H1 (cell line): ENCODE measurements at regions not wholly inside any gene's neighbourhood (a gene's known extent, or its start where the extent isn't known, plus 50 kb on each side); places are given as distances from the start of the nearest gene placed in this dataset.

Experiments used
- CTCF ChIA-PET: fragments of 300-600 bp; sonication (Branson Sonifier 250); formaldehyde crosslinking; loops from one replicate; lab custom pipeline; 2021; ENCODE audit not compliant: partially characterized antibody; lab: Charles Lee
- POLR2A ChIA-PET: fragments of 300-600 bp; sonication (Branson Sonifier 250); formaldehyde crosslinking; loops from one replicate; lab custom pipeline; 2021; ENCODE audit warnings: inconsistent platforms; ENCODE audit not compliant: partially characterized antibody; lab: Charles Lee
- DNase-seq, 2 experiments: peaks; one replicate each; pipeline versions ENCODE4 v3.0.0 to v3.0.0-alpha.2; 2010 to 2022; ENCODE audit warnings: low spot score in 2 of 2, low read depth in 1 of 2, mixed read lengths in 1 of 2
- FAIRE-seq: peaks from 2 replicates; lab custom pipeline; 2011; peaks lifted over from hg19 to GRCh38; lab: Jason Lieb, UNC
- H2AFZ ChIP-seq: 2 replicates; pipeline ENCODE4 v1.8.1; 2012; ENCODE audit warnings: low read length, inconsistent platforms
- H2AK5ac ChIP-seq: 2 replicates; pipeline ENCODE4 v1.6.1; 2013; ENCODE audit warnings: low read depth, low read length
- H2BK120ac ChIP-seq: replicated peaks from 2 replicates; pipeline ENCODE3; 2013; ENCODE audit warnings: low read depth, low read length, inconsistent platforms
- H2BK12ac ChIP-seq: 2 replicates; pipeline ENCODE4 v1.6.1; 2013; ENCODE audit warnings: low read depth, low read length
- H2BK15ac ChIP-seq: 2 replicates; pipeline ENCODE4 v1.6.1; 2013; ENCODE audit warnings: low read length
- H2BK20ac ChIP-seq: 2 replicates; pipeline ENCODE4 v1.6.1; 2013; ENCODE audit warnings: low read length
- H2BK5ac ChIP-seq: 2 replicates; pipeline ENCODE4 v1.6.1; 2013; ENCODE audit warnings: low read depth, low read length
- H3K14ac ChIP-seq: 2 replicates; pipeline ENCODE4 v1.6.1; 2013; ENCODE audit warnings: inconsistent platforms; ENCODE audit not compliant: insufficient read length
- H3K18ac ChIP-seq: 2 replicates; pipeline ENCODE4 v1.6.1; 2013; ENCODE audit warnings: low read length; ENCODE audit errors: extremely low read depth
- H3K23ac ChIP-seq: 2 replicates; pipeline ENCODE4 v1.6.1; 2013; ENCODE audit warnings: inconsistent platforms; ENCODE audit not compliant: insufficient read length
- H3K23me2 ChIP-seq: 2 replicates; pipeline ENCODE4 v1.6.1; 2013; ENCODE audit warnings: low read depth, low read length
- H3K27ac ChIP-seq: 2 replicates; pipeline ENCODE4 v1.6.1; 2011; ENCODE audit warnings: low read depth, low read length, inconsistent platforms
- H3K27me3 ChIP-seq, 4 experiments: replicated peaks in 1 of 4; 1 replicate in 1 of 4; 2 replicates in 3 of 4; pipeline versions ENCODE4 v1.6.1 to v1.8.1; 2011 to 2013; ENCODE audit warnings: low read length in 3 of 4, mild to moderate bottlenecking in 3 of 4, inconsistent platforms in 2 of 4, mixed read lengths in 2 of 4, moderate library complexity in 1 of 4; ENCODE audit not compliant: control insufficient read depth in 3 of 4, insufficient read depth in 3 of 4; ENCODE audit errors: extremely low read depth in 1 of 4
- H3K36me3 ChIP-seq, 4 experiments: 2 replicates each; pipeline versions ENCODE4 v1.6.1 to v1.8.1; 2011 to 2013; ENCODE audit warnings: mild to moderate bottlenecking in 4 of 4, low read length in 3 of 4, moderate library complexity in 2 of 4, control low read depth in 1 of 4, inconsistent platforms in 1 of 4; ENCODE audit not compliant: insufficient read depth in 4 of 4, control insufficient read depth in 2 of 4
- H3K4ac ChIP-seq: replicated peaks from 2 replicates; pipeline ENCODE3; 2013; ENCODE audit warnings: low read length, low read depth, mixed read lengths, inconsistent platforms; ENCODE audit not compliant: insufficient read length
- H3K4me1 ChIP-seq, 4 experiments: replicated peaks in 1 of 4; 1 replicate in 1 of 4; 2 replicates in 3 of 4; pipeline versions ENCODE4 v1.6.1 to v1.8.1; 2011 to 2013; ENCODE audit warnings: low read length in 3 of 4, inconsistent platforms in 2 of 4, mixed read lengths in 1 of 4; ENCODE audit not compliant: insufficient read depth in 4 of 4, control insufficient read depth in 3 of 4
- H3K4me2 ChIP-seq, 2 experiments: 2 replicates each; pipeline versions ENCODE4 v1.6.1 to v1.8.1; 2011 to 2013; ENCODE audit warnings: low read depth in 2 of 2, low read length in 2 of 2, control low read depth in 1 of 2, inconsistent platforms in 1 of 2, mild to moderate bottlenecking in 1 of 2; ENCODE audit not compliant: insufficient read depth in 1 of 2
- H3K4me3 ChIP-seq, 4 experiments: fragments of 200-600, 300-600 bp in 1 of 4; sonication (generic), shearing (Covaris generic), sonication (Bioruptor Twin) in 1 of 4; 2 replicates each; pipeline versions ENCODE4 v1.5.1 to v1.8.1; 2011 to 2016; ENCODE audit warnings: low read length in 4 of 4, low read depth in 3 of 4, control low read depth in 2 of 4, inconsistent platforms in 2 of 4, mild to moderate bottlenecking in 2 of 4, mixed read lengths in 1 of 4, moderate library complexity in 1 of 4; ENCODE audit not compliant: insufficient read depth in 2 of 4; ENCODE audit errors: extremely low read depth in 1 of 4
- H3K56ac ChIP-seq: replicated peaks from 2 replicates; pipeline ENCODE3; 2013; ENCODE audit warnings: low read depth, mild to moderate bottlenecking, mixed read lengths, low read length, inconsistent platforms; ENCODE audit not compliant: insufficient read length
- H3K79me1 ChIP-seq: 2 replicates; pipeline ENCODE4 v1.6.1; 2013; ENCODE audit warnings: low read depth, low read length, control low read depth
- H3K79me2 ChIP-seq, 2 experiments: 2 replicates each; pipeline versions ENCODE4 v1.6.1 to v1.8.1; 2012 to 2013; ENCODE audit warnings: low read length in 2 of 2, mild to moderate bottlenecking in 2 of 2, inconsistent platforms in 1 of 2; ENCODE audit not compliant: insufficient read depth in 2 of 2, control insufficient read depth in 1 of 2
- H3K9ac ChIP-seq, 4 experiments: replicated peaks in 1 of 4; 1 replicate in 1 of 4; 2 replicates in 3 of 4; pipeline versions ENCODE4 v1.6.1 to v1.8.1; 2011 to 2013; ENCODE audit warnings: low read depth in 3 of 4, low read length in 3 of 4, control low read depth in 2 of 4, mild to moderate bottlenecking in 2 of 4, moderate library complexity in 2 of 4, inconsistent platforms in 1 of 4; ENCODE audit errors: extremely low read depth in 1 of 4
- H3K9me3 ChIP-seq, 2 experiments: 2 replicates each; pipeline versions ENCODE4 v1.6.1 to v1.8.1; 2012 to 2013; ENCODE audit warnings: mild to moderate bottlenecking in 2 of 2, moderate library complexity in 2 of 2, control low read depth in 1 of 2, inconsistent platforms in 1 of 2, low read depth in 1 of 2, low read length in 1 of 2, mixed read lengths in 1 of 2; ENCODE audit not compliant: insufficient read depth in 2 of 2
- H4K20me1 ChIP-seq, 2 experiments: replicated peaks in 1 of 2; 2 replicates each; pipeline versions ENCODE3 to v1.8.1; 2011 to 2013; ENCODE audit warnings: inconsistent platforms in 2 of 2, low read length in 2 of 2, mild to moderate bottlenecking in 1 of 2; ENCODE audit not compliant: insufficient read depth in 2 of 2, control insufficient read depth in 1 of 2
- H4K5ac ChIP-seq: 2 replicates; pipeline ENCODE4 v1.6.1; 2013; ENCODE audit warnings: low read length, low read depth, mixed read lengths, inconsistent platforms; ENCODE audit not compliant: insufficient read length
- H4K8ac ChIP-seq: 2 replicates; pipeline ENCODE4 v1.8.0; 2013; ENCODE audit warnings: mild to moderate bottlenecking, moderate library complexity, low read length, inconsistent platforms; ENCODE audit not compliant: insufficient read depth; ENCODE audit errors: extremely low read depth
- H4K91ac ChIP-seq: replicated peaks from 2 replicates; pipeline ENCODE3; 2013; ENCODE audit warnings: low read length, mixed read lengths, inconsistent platforms; ENCODE audit not compliant: insufficient read length
- BACH1 ChIP-seq: IDR thresholded peaks from 2 replicates; pipeline ENCODE4 v1.6.1; 2012; ENCODE audit warnings: low read length, improper control_type of control experiment
- CHD2 ChIP-seq: IDR thresholded peaks from 2 replicates; pipeline ENCODE4 v1.6.1; 2012; ENCODE audit warnings: low read length, improper control_type of control experiment
- SAP30 ChIP-seq: fragments of 300-600 bp; sonication (generic); IDR thresholded peaks from 2 replicates; pipeline ENCODE4 v1.7.1; 2012; ENCODE audit warnings: low read length, moderate library complexity, mild to moderate bottlenecking, inconsistent platforms; ENCODE audit not compliant: insufficient read depth, insufficient replicate concordance
- TEAD4 ChIP-seq: IDR thresholded peaks from 2 replicates; pipeline ENCODE4 v1.6.1; 2012; ENCODE audit warnings: low read depth, low read length, inconsistent platforms, mixed read lengths
- WGBS, 2 experiments: shearing (Covaris generic) in 1 of 2; methylation state at CpG; one replicate each; pipeline versions ENCODE4 v1.1.6 to v1.1.7; 2013 to 2015; ENCODE audit warnings: low lambda C conversion rate in 2 of 2, mixed read lengths in 2 of 2, inconsistent platforms in 1 of 2, low coverage in 1 of 2, missing lambda C conversion rate in 1 of 2; ENCODE audit not compliant: insufficient replicate concordance in 2 of 2, insufficient coverage in 1 of 2, insufficient read length in 1 of 2; ENCODE audit errors: extremely low coverage in 1 of 2, missing lambda C conversion rate in 1 of 2; 5-methylcytosine and 5-hydroxymethylcytosine counted together
- TF ChIP-seq, protein P1 (sequence below), 3 experiments: IDR thresholded peaks; 1 replicate in 2 of 3; 2 replicates in 1 of 3; pipeline versions ENCODE4 v1.5.1 to v1.6.1; 2011; ENCODE audit warnings: low read length in 3 of 3, mild to moderate bottlenecking in 3 of 3, inconsistent platforms in 2 of 3, low read depth in 1 of 3, moderate library complexity in 1 of 3; ENCODE audit not compliant: insufficient read depth in 1 of 3; ENCODE audit errors: control extremely low read depth in 1 of 3

DNA sequence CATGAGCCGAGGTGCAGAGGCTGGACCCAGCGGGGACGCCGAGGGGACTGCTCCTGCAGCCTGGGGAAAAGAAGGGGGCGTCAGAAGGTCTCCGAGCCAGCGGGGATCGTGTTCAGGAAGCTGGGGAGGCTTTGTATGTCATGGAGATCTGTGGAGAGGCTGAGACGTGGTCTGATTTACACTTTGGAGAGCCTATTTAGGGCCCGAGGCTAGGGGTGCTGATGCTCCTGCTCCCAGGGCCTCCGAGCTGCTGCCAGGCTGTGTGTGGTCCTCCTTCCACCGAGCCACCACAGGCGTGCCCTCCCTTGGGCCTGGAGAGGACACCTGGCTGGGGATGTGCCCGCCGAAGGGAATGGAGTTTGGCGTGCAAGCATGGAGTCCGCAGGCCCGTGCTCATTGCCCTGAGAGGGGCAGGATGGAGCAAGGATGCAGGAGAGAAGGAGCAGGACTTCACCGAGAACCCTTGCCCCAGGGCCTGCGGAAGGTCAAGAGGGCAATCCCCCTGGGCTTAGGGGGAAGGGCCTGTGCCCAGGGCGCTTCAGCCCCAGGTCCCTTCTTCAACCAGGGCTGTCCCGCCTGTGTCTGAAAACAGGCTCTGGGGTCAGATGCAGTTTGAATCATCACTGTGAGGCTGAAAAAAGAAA, 252.5 kb downstream of the VAPA start:
- Histone ChIP-seq H4K5ac (no peak overlapping the region), H3K9me3 (no peaks in the 10 kb centered on the region), H4K91ac (no peak overlapping the region), H2AFZ (no peak overlapping the region), H3K9ac (no peak overlapping the region), H3K18ac (no peak overlapping the region), H3K23ac (no peak overlapping the region), H3K4me3 (no peak overlapping the region), H3K4ac (no peak overlapping the region), H3K23me2 (no peaks in the 10 kb centered on the region), H3K4me2 (no peak overlapping the region), H3K27me3 (no peaks in the 10 kb centered on the region), H3K4me1 (no peaks in the 10 kb centered on the region; a peak in 1 of 7 replicates), H2BK120ac (no peak overlapping the region), H3K14ac (no peak overlapping the region), H2BK5ac (no peak overlapping the region), H3K27ac (no peak overlapping the region), H3K79me1 (no peaks in the 10 kb centered on the region), H3K56ac (no peak overlapping the region), H2AK5ac (no peak overlapping the region), H2BK15ac (no peak overlapping the region), H3K36me3 (no peaks in the 10 kb centered on the region), H3K79me2 (no peaks in the 10 kb centered on the region), H2BK12ac (no peak overlapping the region), H4K8ac (no peak overlapping the region; the same call in 1 of the 2 replicates), H2BK20ac (no peak overlapping the region), H4K20me1 (no peaks in the 10 kb centered on the region)
- WGBS, 2 experiments = 91% methylated on average over 22 of the region's 22 CpGs; no CpG with 5 or more reads in 1 of the 2 experiments
- POLR2A ChIA-PET = no interaction called here
- no peak for TF ChIP-seq CHD2
- no peak for TF ChIP-seq SAP30
- no peak for TF ChIP-seq BACH1
- TF ChIP-seq TEAD4 = no peak
- TF ChIP-seq, protein P1, sequence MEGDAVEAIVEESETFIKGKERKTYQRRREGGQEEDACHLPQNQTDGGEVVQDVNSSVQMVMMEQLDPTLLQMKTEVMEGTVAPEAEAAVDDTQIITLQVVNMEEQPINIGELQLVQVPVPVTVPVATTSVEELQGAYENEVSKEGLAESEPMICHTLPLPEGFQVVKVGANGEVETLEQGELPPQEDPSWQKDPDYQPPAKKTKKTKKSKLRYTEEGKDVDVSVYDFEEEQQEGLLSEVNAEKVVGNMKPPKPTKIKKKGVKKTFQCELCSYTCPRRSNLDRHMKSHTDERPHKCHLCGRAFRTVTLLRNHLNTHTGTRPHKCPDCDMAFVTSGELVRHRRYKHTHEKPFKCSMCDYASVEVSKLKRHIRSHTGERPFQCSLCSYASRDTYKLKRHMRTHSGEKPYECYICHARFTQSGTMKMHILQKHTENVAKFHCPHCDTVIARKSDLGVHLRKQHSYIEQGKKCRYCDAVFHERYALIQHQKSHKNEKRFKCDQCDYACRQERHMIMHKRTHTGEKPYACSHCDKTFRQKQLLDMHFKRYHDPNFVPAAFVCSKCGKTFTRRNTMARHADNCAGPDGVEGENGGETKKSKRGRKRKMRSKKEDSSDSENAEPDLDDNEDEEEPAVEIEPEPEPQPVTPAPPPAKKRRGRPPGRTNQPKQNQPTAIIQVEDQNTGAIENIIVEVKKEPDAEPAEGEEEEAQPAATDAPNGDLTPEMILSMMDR (IDR thresholded peaks at IDR 0.05; ENCODE audit: control extremely low read depth in 1 of 3, insufficient read depth in 1 of 3, low read depth in 1 of 3, low read length in 3 of 3) = no peak
- DNase-seq = no peak
- CTCF ChIA-PET = interaction anchor here (0.6 to 0.8 kb wide), 2 partner anchors 12 to 27 kb away, joined by 3 read pairs; no protein-coding TSS in a partner anchor
- FAIRE-seq = no peak
